Ishikawa (cell line): ENCODE measurements at regions not wholly inside any gene's neighbourhood (a gene's known extent, or its start where the extent isn't known, plus 50 kb on each side); places are given as distances from the start of the nearest gene placed in this dataset.

Source experiments
- CEBPB ChIP-seq: IDR thresholded peaks from 2 replicates; pipeline ENCODE4 v1.6.1; 2012
- CREB1 ChIP-seq: IDR thresholded peaks from 2 replicates; pipeline ENCODE4 v1.6.1; 2012; ENCODE audit warnings: low read depth
- EGR1 ChIP-seq: IDR thresholded peaks from 2 replicates; pipeline ENCODE4 v1.6.1; 2012
- EP300 ChIP-seq: IDR thresholded peaks from 2 replicates; pipeline ENCODE4 v1.6.1; 2012; ENCODE audit warnings: borderline replicate concordance
- FOXM1 ChIP-seq: IDR thresholded peaks from 2 replicates; pipeline ENCODE4 v1.6.1; 2012; ENCODE audit warnings: low read depth, borderline replicate concordance
- MAX ChIP-seq: IDR thresholded peaks from 2 replicates; pipeline ENCODE4 v1.6.1; 2012
- NFIC ChIP-seq: IDR thresholded peaks from 2 replicates; pipeline ENCODE4 v1.6.1; 2012
- RAD21 ChIP-seq: IDR thresholded peaks from 2 replicates; pipeline ENCODE4 v1.6.1; 2012; ENCODE audit warnings: low read depth
- REST ChIP-seq: IDR thresholded peaks from 2 replicates; pipeline ENCODE4 v1.6.1; 2012; ENCODE audit warnings: low read depth, mild to moderate bottlenecking
- TAF1 ChIP-seq: IDR thresholded peaks from 2 replicates; pipeline ENCODE4 v1.6.1; 2012; ENCODE audit warnings: low read depth, mild to moderate bottlenecking
- USF1 ChIP-seq: IDR thresholded peaks from 2 replicates; pipeline ENCODE4 v1.6.1; 2012
- YY1 ChIP-seq: IDR thresholded peaks from 2 replicates; pipeline ENCODE4 v1.6.1; 2012; ENCODE audit warnings: low read depth
- ZBTB7A ChIP-seq: IDR thresholded peaks from 2 replicates; pipeline ENCODE4 v1.6.1; 2012; ENCODE audit warnings: low read depth

GRCh38 chr3:166593776-166594175, 756.6 kb upstream of the BCHE start:
- TF ChIP-seq FOXM1 (no peak), EP300 (no peak), CREB1 (no peak), ZBTB7A (no peak), NFIC (no peak), REST (no peak), YY1 (no peak), RAD21 (no peak), MAX (no peak), USF1 (no peak), TAF1 (no peak), CEBPB (no peak), EGR1 (no peak)
